A549 (cell line): ENCODE measurements at regions not wholly inside any gene's neighbourhood (a gene's known extent, or its start where the extent isn't known, plus 50 kb on each side); places are given as distances from the start of the nearest gene placed in this dataset.

Experiments
- ATAC-seq, 2 experiments: fragments of 200-7000 bp in 1 of 2; fragments of >200 bp in 1 of 2; cut with Nextera tagmentation in 1 of 2; cut with Tn5 transposase in 1 of 2; 3 replicates each; pipeline versions ENCODE4 v1.8.0 to v1.9.1; 2018 to 2020; ENCODE audit warnings: mild to moderate bottlenecking in 1 of 2, moderate library complexity in 1 of 2
- CTCF ChIA-PET: fragments of 300-600 bp; sonication (Branson Sonifier 250); formaldehyde crosslinking; extraction: SDS; loops from one replicate; lab custom pipeline; 2021; ENCODE audit warnings: antibody characterized with exemption, inconsistent platforms; lab: Yijun Ruan, JAX
- POLR2A ChIA-PET: fragments of 350-600 bp; formaldehyde crosslinking; extraction: SDS; loops from one replicate; lab custom pipeline; 2021; ENCODE audit warnings: antibody characterized with exemption, inconsistent platforms; lab: Yijun Ruan, JAX
- DNase-seq, 2 experiments: peaks; one replicate each; pipeline versions ENCODE4 v3.0.0 to v3.0.0-alpha.2; 2011 to 2016; ENCODE audit warnings: low read depth in 1 of 2, low spot score in 1 of 2
- FAIRE-seq: peaks from 2 replicates; lab custom pipeline; 2011; peaks lifted over from hg19 to GRCh38; lab: Jason Lieb, UNC
- H3K27ac ChIP-seq, 2 experiments: fragments of >200 bp; sonication (Bioruptor Twin); formaldehyde crosslinking; 3 replicates each; pipeline ENCODE4 v1.5.1; 2016 to 2017
- H3K4me1 ChIP-seq: fragments of >200 bp; sonication (Bioruptor Twin); formaldehyde crosslinking; 3 replicates; pipeline ENCODE4 v1.6.1; 2016
- H3K4me2 ChIP-seq: fragments of >200 bp; sonication (Bioruptor Twin); formaldehyde crosslinking; 3 replicates; pipeline ENCODE4 v1.6.1; 2016
- H3K4me3 ChIP-seq: fragments of >200 bp; sonication (Bioruptor Twin); formaldehyde crosslinking; 3 replicates; pipeline ENCODE4 v1.5.1; 2016
- H3K9me3 ChIP-seq: fragments of >200 bp; sonication (Bioruptor Twin); formaldehyde crosslinking; 3 replicates; pipeline ENCODE4 v1.6.1; 2016
- CBX8 ChIP-seq: fragments of 200-600 bp; sonication (generic); IDR thresholded peaks from 2 replicates; pipeline ENCODE4 v1.6.1; 2016
- CEBPB ChIP-seq, 2 experiments: fragments of >200 bp in 1 of 2; sonication (Bioruptor Twin) in 1 of 2; formaldehyde crosslinking in 1 of 2; IDR thresholded peaks; 2 replicates each; pipeline ENCODE4 v1.6.1; 2012 to 2016
- EHMT2 ChIP-seq: fragments of 200-600 bp; sonication (generic); IDR thresholded peaks from 2 replicates; pipeline ENCODE4 v1.6.1; 2016; ENCODE audit warnings: antibody characterized with exemption, low read depth, mild to moderate bottlenecking, moderate library complexity
- EP300 ChIP-seq, 2 experiments: fragments of >200 bp; sonication (Bioruptor Twin); formaldehyde crosslinking; IDR thresholded peaks; 2 replicates in 1 of 2; 3 replicates in 1 of 2; pipeline ENCODE4 v1.6.1; 2016 to 2017
- ESRRA ChIP-seq: fragments of 150-350 bp; IDR thresholded peaks from 2 replicates; pipeline ENCODE4 v1.6.1; 2014; ENCODE audit warnings: mild to moderate bottlenecking, low read length, borderline replicate concordance
- FOSL2 ChIP-seq, 2 experiments: fragments of 450-650 bp in 1 of 2; fragments of >200 bp in 1 of 2; sonication (Bioruptor Twin) in 1 of 2; formaldehyde crosslinking; IDR thresholded peaks; 2 replicates each; pipeline versions ENCODE4 v1.5.0 to v1.6.1; 2016 to 2020; ENCODE audit warnings: mild to moderate bottlenecking in 1 of 2, moderate library complexity in 1 of 2
- FOXS1 ChIP-seq: fragments of 250-450 bp; sonication (Bioruptor Pico); IDR thresholded peaks from 2 replicates; pipeline ENCODE4 v1.5.0; 2020; ENCODE audit warnings: mild to moderate bottlenecking, moderate library complexity
- GATA3 ChIP-seq: IDR thresholded peaks from 2 replicates; pipeline ENCODE4 v1.6.1; 2012; ENCODE audit warnings: borderline replicate concordance
- HDAC2 ChIP-seq: fragments of 200-600 bp; sonication (generic); IDR thresholded peaks from 2 replicates; pipeline ENCODE4 v1.6.1; 2016
- HOXA7 ChIP-seq: fragments of 250-450 bp; sonication (Bioruptor Pico); IDR thresholded peaks from 2 replicates; pipeline ENCODE4 v1.5.0; 2020; ENCODE audit warnings: mild to moderate bottlenecking, moderate library complexity
- HOXB5 ChIP-seq: fragments of 250-450 bp; sonication (Bioruptor Pico); IDR thresholded peaks from 2 replicates; pipeline ENCODE4 v1.5.0; 2020; ENCODE audit warnings: mild to moderate bottlenecking, moderate library complexity
- JUN ChIP-seq, 2 experiments: fragments of >200 bp; sonication (Bioruptor Twin); formaldehyde crosslinking; IDR thresholded peaks; 2 replicates in 1 of 2; 3 replicates in 1 of 2; pipeline ENCODE4 v1.6.1; 2016 to 2017
- KDM1A ChIP-seq: fragments of 200-600 bp; sonication (generic); IDR thresholded peaks from 2 replicates; pipeline ENCODE4 v1.6.1; 2016; ENCODE audit warnings: low read depth, mild to moderate bottlenecking
- MAFK ChIP-seq: fragments of 450-650 bp; IDR thresholded peaks from 2 replicates; pipeline ENCODE4 v1.6.1; 2014; ENCODE audit not compliant: partially characterized antibody
- NFE2L2 ChIP-seq: fragments of 150-350 bp; conservative IDR thresholded peaks from 2 replicates; pipeline ENCODE4 v1.6.1; 2014; ENCODE audit warnings: low read length
- NPAS2 ChIP-seq: fragments of 250-450 bp; sonication (Bioruptor Pico); IDR thresholded peaks from 2 replicates; pipeline ENCODE4 v1.8.0; 2022; ENCODE audit warnings: mild to moderate bottlenecking, moderate library complexity, borderline replicate concordance
- POLR2A ChIP-seq: IDR thresholded peaks from 2 replicates; pipeline ENCODE4 v1.6.1; 2012; ENCODE audit warnings: mild to moderate bottlenecking, low read length
- POLR2AphosphoS2 ChIP-seq: conservative IDR thresholded peaks from 2 replicates; pipeline ENCODE4 v1.6.1; 2012; ENCODE audit warnings: low read length, improper control_type of control experiment, inconsistent platforms
- RAD21 ChIP-seq, 2 experiments: fragments of >200 bp in 1 of 2; sonication (Bioruptor Twin) in 1 of 2; formaldehyde crosslinking in 1 of 2; IDR thresholded peaks in 1 of 2; conservative IDR thresholded peaks in 1 of 2; 2 replicates in 1 of 2; 3 replicates in 1 of 2; pipeline ENCODE4 v1.6.1; 2012 to 2018; ENCODE audit warnings: inconsistent platforms in 1 of 2
- RARB ChIP-seq: fragments of 250-450 bp; sonication (Bioruptor Pico); IDR thresholded peaks from 2 replicates; pipeline ENCODE4 v1.8.0; 2021; ENCODE audit warnings: mild to moderate bottlenecking, moderate library complexity
- RFX5 ChIP-seq: fragments of 450-650 bp; IDR thresholded peaks from 2 replicates; pipeline ENCODE4 v1.7.1; 2014; ENCODE audit warnings: antibody characterized with exemption, mild to moderate bottlenecking, moderate library complexity
- SREBF2 ChIP-seq: fragments of 450-650 bp; IDR thresholded peaks from 2 replicates; pipeline ENCODE4 v1.6.1; 2014; ENCODE audit warnings: mild to moderate bottlenecking, moderate library complexity
- TP53 ChIP-seq: fragments of 250-450 bp; sonication (Bioruptor Pico); IDR thresholded peaks from 2 replicates; pipeline ENCODE4 v1.5.0; 2021; ENCODE audit warnings: mild to moderate bottlenecking, moderate library complexity
- WGBS: methylation state at CpG from one replicate; pipeline ENCODE4 v1.1.6; 2017; ENCODE audit errors: missing lambda C conversion rate; 5-methylcytosine and 5-hydroxymethylcytosine counted together
- TF ChIP-seq, protein P1 (sequence below): fragments of 250-450 bp; sonication (Bioruptor Pico); IDR thresholded peaks from 2 replicates; pipeline ENCODE4 v1.5.0; 2021; ENCODE audit warnings: mild to moderate bottlenecking, moderate library complexity, borderline replicate concordance
- TF ChIP-seq, protein P2 (sequence below): IDR thresholded peaks from 2 replicates; pipeline ENCODE4 v1.6.1; 2012; ENCODE audit warnings: low read depth, borderline replicate concordance
- TF ChIP-seq, protein P3 (sequence below): fragments of 200-600 bp; sonication (generic); IDR thresholded peaks from 2 replicates; pipeline ENCODE4 v1.6.1; 2016; ENCODE audit warnings: antibody characterized with exemption, mild to moderate bottlenecking, moderate library complexity
- TF ChIP-seq, protein P4 (sequence below): fragments of >200 bp; sonication (Bioruptor Twin); formaldehyde crosslinking; IDR thresholded peaks from 3 replicates; pipeline ENCODE4 v1.5.1; 2016

DNA sequence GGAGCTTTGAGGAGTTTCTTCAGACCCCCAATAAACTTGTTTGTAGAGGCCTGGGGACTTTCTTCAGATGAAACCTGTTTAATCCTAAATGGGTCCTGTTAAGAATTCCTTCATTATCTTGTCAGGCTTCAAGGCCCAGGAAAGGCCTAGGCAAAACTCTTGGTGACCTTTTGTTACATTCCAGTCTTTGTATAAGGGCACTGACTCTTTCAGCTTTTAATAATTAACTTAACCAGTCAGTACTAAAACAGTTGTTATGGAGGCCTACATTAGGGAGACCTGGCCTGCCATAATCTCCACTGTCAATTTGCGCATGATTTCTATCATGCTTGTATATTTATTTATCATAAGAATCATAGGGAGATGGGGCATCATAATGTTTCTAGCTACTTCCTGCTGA is 110.2 kb downstream of the FCRL5 start:
- H3K4me1 ChIP-seq = no peaks in the 10 kb centered on the region
- WGBS = 88% methylated on average over 1 of the region's 1 CpG
- TF ChIP-seq CBX8 = no peak
- TF ChIP-seq POLR2A = no peak
- TF ChIP-seq, protein P1, sequence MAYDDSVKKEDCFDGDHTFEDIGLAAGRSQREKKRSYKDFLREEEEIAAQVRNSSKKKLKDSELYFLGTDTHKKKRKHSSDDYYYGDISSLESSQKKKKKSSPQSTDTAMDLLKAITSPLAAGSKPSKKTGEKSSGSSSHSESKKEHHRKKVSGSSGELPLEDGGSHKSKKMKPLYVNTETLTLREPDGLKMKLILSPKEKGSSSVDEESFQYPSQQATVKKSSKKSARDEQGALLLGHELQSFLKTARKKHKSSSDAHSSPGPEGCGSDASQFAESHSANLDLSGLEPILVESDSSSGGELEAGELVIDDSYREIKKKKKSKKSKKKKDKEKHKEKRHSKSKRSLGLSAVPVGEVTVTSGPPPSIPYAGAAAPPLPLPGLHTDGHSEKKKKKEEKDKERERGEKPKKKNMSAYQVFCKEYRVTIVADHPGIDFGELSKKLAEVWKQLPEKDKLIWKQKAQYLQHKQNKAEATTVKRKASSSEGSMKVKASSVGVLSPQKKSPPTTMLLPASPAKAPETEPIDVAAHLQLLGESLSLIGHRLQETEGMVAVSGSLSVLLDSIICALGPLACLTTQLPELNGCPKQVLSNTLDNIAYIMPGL (CRISPR knock-in tag) = no peak
- TF ChIP-seq SREBF2 = no peak
- TF ChIP-seq JUN (IDR thresholded peaks at IDR 0.05) = no peak
- no peak for TF ChIP-seq EP300 (IDR thresholded peaks at IDR 0.05)
- TF ChIP-seq MAFK = no peak
- TF ChIP-seq, protein P2, sequence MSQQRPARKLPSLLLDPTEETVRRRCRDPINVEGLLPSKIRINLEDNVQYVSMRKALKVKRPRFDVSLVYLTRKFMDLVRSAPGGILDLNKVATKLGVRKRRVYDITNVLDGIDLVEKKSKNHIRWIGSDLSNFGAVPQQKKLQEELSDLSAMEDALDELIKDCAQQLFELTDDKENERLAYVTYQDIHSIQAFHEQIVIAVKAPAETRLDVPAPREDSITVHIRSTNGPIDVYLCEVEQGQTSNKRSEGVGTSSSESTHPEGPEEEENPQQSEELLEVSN = no peak
- no peak for TF ChIP-seq EHMT2
- no peak for TF ChIP-seq RFX5
- TF ChIP-seq HOXA7 (CRISPR knock-in tag) = no peak
- TF ChIP-seq, all 56 proteins: peak for 0
- ChIA-PET POLR2A (no interaction called here), CTCF (no interaction called here)
- ATAC-seq (no peak), FAIRE-seq (no peak), DNase-seq (no peak)
- Histone ChIP-seq H3K9me3 (no peaks in the 10 kb centered on the region), H3K27ac (no peak overlapping the region), H3K4me2 (no peak overlapping the region), H3K4me3 (no peak overlapping the region)

DNA sequence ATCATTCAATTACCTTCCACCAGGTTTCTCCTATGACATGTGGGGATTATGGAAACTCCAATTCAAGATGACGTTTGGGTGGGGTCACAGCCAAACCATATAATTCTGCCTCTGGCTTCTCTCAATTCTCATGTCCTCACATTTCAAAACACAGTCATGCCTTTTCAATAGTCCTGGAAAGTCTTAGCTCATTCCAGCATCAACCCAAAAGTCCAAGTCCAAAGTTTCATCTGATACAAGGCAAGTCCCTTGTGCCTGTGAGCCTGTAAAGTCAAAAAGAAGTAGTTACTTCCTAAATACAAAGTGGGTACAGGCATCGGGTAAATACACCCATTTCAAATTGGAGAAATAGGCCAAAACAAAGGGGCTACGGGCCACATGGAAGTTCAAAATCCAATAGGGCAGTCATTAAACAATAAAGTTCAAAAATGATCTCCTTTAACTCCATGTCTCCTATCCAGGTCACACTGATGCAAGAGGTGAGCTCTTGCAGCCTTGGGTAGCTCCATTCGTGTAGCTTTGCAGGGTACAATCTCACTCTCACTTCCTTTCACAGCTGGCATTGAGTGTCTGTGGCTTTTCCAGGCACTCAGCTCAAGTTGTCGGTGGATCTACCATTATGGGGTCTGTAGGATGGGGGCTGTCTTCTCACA is 112.9 kb downstream of the FCRL5 start:
- Histone ChIP-seq H3K9me3 (no peaks in the 10 kb centered on the region), H3K4me3 (no peak overlapping the region), H3K4me2 (no peak overlapping the region), H3K27ac (no peak overlapping the region), H3K4me1 (no peaks in the 10 kb centered on the region)
- POLR2A ChIA-PET = no interaction called here
- ATAC-seq = no peak
- TF ChIP-seq, protein P3, sequence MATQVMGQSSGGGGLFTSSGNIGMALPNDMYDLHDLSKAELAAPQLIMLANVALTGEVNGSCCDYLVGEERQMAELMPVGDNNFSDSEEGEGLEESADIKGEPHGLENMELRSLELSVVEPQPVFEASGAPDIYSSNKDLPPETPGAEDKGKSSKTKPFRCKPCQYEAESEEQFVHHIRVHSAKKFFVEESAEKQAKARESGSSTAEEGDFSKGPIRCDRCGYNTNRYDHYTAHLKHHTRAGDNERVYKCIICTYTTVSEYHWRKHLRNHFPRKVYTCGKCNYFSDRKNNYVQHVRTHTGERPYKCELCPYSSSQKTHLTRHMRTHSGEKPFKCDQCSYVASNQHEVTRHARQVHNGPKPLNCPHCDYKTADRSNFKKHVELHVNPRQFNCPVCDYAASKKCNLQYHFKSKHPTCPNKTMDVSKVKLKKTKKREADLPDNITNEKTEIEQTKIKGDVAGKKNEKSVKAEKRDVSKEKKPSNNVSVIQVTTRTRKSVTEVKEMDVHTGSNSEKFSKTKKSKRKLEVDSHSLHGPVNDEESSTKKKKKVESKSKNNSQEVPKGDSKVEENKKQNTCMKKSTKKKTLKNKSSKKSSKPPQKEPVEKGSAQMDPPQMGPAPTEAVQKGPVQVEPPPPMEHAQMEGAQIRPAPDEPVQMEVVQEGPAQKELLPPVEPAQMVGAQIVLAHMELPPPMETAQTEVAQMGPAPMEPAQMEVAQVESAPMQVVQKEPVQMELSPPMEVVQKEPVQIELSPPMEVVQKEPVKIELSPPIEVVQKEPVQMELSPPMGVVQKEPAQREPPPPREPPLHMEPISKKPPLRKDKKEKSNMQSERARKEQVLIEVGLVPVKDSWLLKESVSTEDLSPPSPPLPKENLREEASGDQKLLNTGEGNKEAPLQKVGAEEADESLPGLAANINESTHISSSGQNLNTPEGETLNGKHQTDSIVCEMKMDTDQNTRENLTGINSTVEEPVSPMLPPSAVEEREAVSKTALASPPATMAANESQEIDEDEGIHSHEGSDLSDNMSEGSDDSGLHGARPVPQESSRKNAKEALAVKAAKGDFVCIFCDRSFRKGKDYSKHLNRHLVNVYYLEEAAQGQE = no peak
- TF ChIP-seq NFE2L2 (no peak), POLR2AphosphoS2 (no peak), FOSL2 (IDR thresholded peaks at IDR 0.05) (no peak), FOSL2 (CRISPR knock-in tag; IDR thresholded peaks at IDR 0.05) (no peak), HOXB5 (CRISPR knock-in tag) (no peak), FOXS1 (CRISPR knock-in tag) (no peak), GATA3 (no peak), RAD21 (conservative IDR thresholded peaks at IDR 0.05 in 1 of 2, IDR thresholded peaks at IDR 0.05 in 1 of 2) (no peak), TP53 (CRISPR knock-in tag) (no peak), HDAC2 (no peak), CEBPB (IDR thresholded peaks at IDR 0.05) (no peak), NPAS2 (no peak), RARB (no peak), ESRRA (no peak), KDM1A (no peak)
- TF ChIP-seq, protein P4, sequence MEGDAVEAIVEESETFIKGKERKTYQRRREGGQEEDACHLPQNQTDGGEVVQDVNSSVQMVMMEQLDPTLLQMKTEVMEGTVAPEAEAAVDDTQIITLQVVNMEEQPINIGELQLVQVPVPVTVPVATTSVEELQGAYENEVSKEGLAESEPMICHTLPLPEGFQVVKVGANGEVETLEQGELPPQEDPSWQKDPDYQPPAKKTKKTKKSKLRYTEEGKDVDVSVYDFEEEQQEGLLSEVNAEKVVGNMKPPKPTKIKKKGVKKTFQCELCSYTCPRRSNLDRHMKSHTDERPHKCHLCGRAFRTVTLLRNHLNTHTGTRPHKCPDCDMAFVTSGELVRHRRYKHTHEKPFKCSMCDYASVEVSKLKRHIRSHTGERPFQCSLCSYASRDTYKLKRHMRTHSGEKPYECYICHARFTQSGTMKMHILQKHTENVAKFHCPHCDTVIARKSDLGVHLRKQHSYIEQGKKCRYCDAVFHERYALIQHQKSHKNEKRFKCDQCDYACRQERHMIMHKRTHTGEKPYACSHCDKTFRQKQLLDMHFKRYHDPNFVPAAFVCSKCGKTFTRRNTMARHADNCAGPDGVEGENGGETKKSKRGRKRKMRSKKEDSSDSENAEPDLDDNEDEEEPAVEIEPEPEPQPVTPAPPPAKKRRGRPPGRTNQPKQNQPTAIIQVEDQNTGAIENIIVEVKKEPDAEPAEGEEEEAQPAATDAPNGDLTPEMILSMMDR = no peak
- 27% methylated on average over 5 of the region's 5 CpGs for WGBS
- no peak for FAIRE-seq
- CTCF ChIA-PET = no interaction called here
- no peak for DNase-seq
